HL-60 (cell line): ENCODE measurements at regions not wholly inside any gene's neighbourhood (a gene's known extent, or its start where the extent isn't known, plus 50 kb on each side); places are given as distances from the start of the nearest gene placed in this dataset.

ENCODE experiments used
- POLR2AphosphoS5 ChIP-seq: IDR thresholded peaks from 2 replicates; pipeline ENCODE4 v1.6.1; 2012; ENCODE audit warnings: low read depth
- TF ChIP-seq, protein P1 (sequence below): IDR thresholded peaks from one replicate; pipeline ENCODE4 v1.5.1; 2011; ENCODE audit warnings: low read length, control low read depth, inconsistent platforms; ENCODE audit not compliant: insufficient read depth
- TF ChIP-seq, protein P2 (sequence below): IDR thresholded peaks from 2 replicates; pipeline ENCODE4 v1.6.1; 2012; ENCODE audit warnings: low read depth; ENCODE audit not compliant: insufficient replicate concordance

DNA sequence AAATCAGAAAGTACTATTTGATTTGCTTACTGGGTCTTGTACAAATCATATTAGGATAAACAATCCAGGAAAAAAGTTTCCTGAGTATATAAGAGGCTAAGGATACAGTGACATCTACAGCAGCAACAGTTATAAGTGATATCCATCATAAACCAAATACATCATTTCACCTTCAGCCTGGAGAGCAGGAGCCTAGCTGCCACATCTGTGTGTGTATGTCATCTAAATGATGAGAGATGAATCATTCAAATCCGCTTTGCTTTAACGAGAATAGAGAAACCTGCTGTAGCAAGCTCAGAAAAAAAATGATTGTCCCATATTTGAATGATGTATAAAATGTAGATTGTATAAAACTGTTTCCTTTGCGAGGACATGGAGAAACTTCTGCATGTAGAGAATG, 841.4 kb downstream of the SI start:
- TF ChIP-seq, protein P1, sequence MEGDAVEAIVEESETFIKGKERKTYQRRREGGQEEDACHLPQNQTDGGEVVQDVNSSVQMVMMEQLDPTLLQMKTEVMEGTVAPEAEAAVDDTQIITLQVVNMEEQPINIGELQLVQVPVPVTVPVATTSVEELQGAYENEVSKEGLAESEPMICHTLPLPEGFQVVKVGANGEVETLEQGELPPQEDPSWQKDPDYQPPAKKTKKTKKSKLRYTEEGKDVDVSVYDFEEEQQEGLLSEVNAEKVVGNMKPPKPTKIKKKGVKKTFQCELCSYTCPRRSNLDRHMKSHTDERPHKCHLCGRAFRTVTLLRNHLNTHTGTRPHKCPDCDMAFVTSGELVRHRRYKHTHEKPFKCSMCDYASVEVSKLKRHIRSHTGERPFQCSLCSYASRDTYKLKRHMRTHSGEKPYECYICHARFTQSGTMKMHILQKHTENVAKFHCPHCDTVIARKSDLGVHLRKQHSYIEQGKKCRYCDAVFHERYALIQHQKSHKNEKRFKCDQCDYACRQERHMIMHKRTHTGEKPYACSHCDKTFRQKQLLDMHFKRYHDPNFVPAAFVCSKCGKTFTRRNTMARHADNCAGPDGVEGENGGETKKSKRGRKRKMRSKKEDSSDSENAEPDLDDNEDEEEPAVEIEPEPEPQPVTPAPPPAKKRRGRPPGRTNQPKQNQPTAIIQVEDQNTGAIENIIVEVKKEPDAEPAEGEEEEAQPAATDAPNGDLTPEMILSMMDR = no peak
- TF ChIP-seq POLR2AphosphoS5 = no peak
- TF ChIP-seq, protein P2, sequence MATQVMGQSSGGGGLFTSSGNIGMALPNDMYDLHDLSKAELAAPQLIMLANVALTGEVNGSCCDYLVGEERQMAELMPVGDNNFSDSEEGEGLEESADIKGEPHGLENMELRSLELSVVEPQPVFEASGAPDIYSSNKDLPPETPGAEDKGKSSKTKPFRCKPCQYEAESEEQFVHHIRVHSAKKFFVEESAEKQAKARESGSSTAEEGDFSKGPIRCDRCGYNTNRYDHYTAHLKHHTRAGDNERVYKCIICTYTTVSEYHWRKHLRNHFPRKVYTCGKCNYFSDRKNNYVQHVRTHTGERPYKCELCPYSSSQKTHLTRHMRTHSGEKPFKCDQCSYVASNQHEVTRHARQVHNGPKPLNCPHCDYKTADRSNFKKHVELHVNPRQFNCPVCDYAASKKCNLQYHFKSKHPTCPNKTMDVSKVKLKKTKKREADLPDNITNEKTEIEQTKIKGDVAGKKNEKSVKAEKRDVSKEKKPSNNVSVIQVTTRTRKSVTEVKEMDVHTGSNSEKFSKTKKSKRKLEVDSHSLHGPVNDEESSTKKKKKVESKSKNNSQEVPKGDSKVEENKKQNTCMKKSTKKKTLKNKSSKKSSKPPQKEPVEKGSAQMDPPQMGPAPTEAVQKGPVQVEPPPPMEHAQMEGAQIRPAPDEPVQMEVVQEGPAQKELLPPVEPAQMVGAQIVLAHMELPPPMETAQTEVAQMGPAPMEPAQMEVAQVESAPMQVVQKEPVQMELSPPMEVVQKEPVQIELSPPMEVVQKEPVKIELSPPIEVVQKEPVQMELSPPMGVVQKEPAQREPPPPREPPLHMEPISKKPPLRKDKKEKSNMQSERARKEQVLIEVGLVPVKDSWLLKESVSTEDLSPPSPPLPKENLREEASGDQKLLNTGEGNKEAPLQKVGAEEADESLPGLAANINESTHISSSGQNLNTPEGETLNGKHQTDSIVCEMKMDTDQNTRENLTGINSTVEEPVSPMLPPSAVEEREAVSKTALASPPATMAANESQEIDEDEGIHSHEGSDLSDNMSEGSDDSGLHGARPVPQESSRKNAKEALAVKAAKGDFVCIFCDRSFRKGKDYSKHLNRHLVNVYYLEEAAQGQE = no peak
